HG03354 (cell line): ENCODE measurements at regions not wholly inside any gene's neighbourhood (a gene's known extent, or its start where the extent isn't known, plus 50 kb on each side); places are given as distances from the start of the nearest gene placed in this dataset.

ENCODE experiments used
- ATAC-seq: cut with Tn5 transposase; IDR thresholded peaks from one replicate; pipeline ENCODE4 v1.9.1; 2021; ENCODE audit warnings: mild to moderate bottlenecking; ENCODE audit not compliant: unreplicated experiment, poor library complexity, severe bottlenecking

GRCh38 chr1:29651684-29652665 lies 415.7 kb downstream of the PTPRU start:
- no peak for ATAC-seq

GRCh38 chr1:29651246-29651645 lies 414.9 kb downstream of the PTPRU start:
- no peak for ATAC-seq

GRCh38 chr1:29650476-29650875 lies 414.2 kb downstream of the PTPRU start:
- no peak for ATAC-seq

- no peak for ATAC-seq
These were observed 413.7 kb downstream of the PTPRU start for GRCh38 chr1:29650041-29650400.

GRCh38 chr1:29649189-29650040 lies 413.1 kb downstream of the PTPRU start:
- ATAC-seq = no peak

GRCh38 chr1:29648798-29649188 lies 412.5 kb downstream of the PTPRU start:
- ATAC-seq = no peak

- ATAC-seq = no peak
These were observed 411.7 kb downstream of the PTPRU start for GRCh38 chr1:29648026-29648425.

- ATAC-seq = no peak
These were observed 411.3 kb downstream of the PTPRU start for GRCh38 chr1:29647581-29647980.

GRCh38 chr1:29646161-29646775 lies 409.9 kb downstream of the PTPRU start:
- no peak for ATAC-seq

GRCh38 chr1:29645586-29645985 lies 409.3 kb downstream of the PTPRU start:
- ATAC-seq = no peak

GRCh38 chr1:29644812-29645211 lies 408.5 kb downstream of the PTPRU start:
- no peak for ATAC-seq

GRCh38 chr1:29643838-29644440 lies 407.6 kb downstream of the PTPRU start:
- no peak for ATAC-seq

- no peak for ATAC-seq
These were observed 407.0 kb downstream of the PTPRU start for GRCh38 chr1:29643281-29643680.

- no peak for ATAC-seq
These were observed 406.2 kb downstream of the PTPRU start for GRCh38 chr1:29642519-29642918.

- no peak for ATAC-seq
These were observed 405.6 kb downstream of the PTPRU start for GRCh38 chr1:29641921-29642320.

GRCh38 chr1:29640428-29640785 lies 404.1 kb downstream of the PTPRU start:
- no peak for ATAC-seq

- ATAC-seq = no peak
These were observed 403.6 kb downstream of the PTPRU start for GRCh38 chr1:29639741-29640427.

- ATAC-seq = no peak
These were observed 402.9 kb downstream of the PTPRU start for GRCh38 chr1:29639156-29639736.

GRCh38 chr1:29638281-29638680 lies 402.0 kb downstream of the PTPRU start:
- no peak for ATAC-seq
